Fibroblast of lung (primary cell): ENCODE measurements at regions not wholly inside any gene's neighbourhood (a gene's known extent, or its start where the extent isn't known, plus 50 kb on each side); places are given as distances from the start of the nearest gene placed in this dataset.

Experiments
- DNase-seq, 2 donors: peaks; one replicate each; pipeline versions ENCODE4 v3.0.0 to v3.0.0-alpha.2; 2010; ENCODE audit warnings: low read depth in 2 of 2
- H2AFZ ChIP-seq: 2 replicates; pipeline ENCODE4 v1.5.1; 2012; ENCODE audit warnings: low read length, control low read depth, inconsistent platforms
- H3K27ac ChIP-seq: 2 replicates; pipeline ENCODE4 v1.5.1; 2011; ENCODE audit warnings: low read length, control low read depth; ENCODE audit not compliant: insufficient read depth
- H3K27me3 ChIP-seq: 2 replicates; pipeline ENCODE4 v1.5.1; 2011; ENCODE audit warnings: mild to moderate bottlenecking, low read length; ENCODE audit not compliant: control insufficient read depth, insufficient read depth
- H3K36me3 ChIP-seq: 2 replicates; pipeline ENCODE4 v1.5.1; 2011; ENCODE audit warnings: low read length; ENCODE audit not compliant: control insufficient read depth, insufficient read depth
- H3K4me1 ChIP-seq: 2 replicates; pipeline ENCODE4 v1.5.1; 2011; ENCODE audit warnings: low read length; ENCODE audit not compliant: control insufficient read depth, insufficient read depth; ENCODE audit errors: extremely low read depth
- H3K4me2 ChIP-seq: 2 replicates; pipeline ENCODE4 v1.5.1; 2011; ENCODE audit warnings: low read length, control low read depth; ENCODE audit not compliant: insufficient read depth; ENCODE audit errors: extremely low read depth
- H3K4me3 ChIP-seq, 4 experiments: fragments of 200-600 bp in 1 of 4; sonication (generic) in 1 of 4; replicated peaks in 1 of 4; 2 replicates each; pipeline ENCODE4 v1.5.1; 2011 to 2016; ENCODE audit warnings: low read length in 4 of 4, low read depth in 3 of 4, mild to moderate bottlenecking in 3 of 4, control low read depth in 2 of 4, inconsistent platforms in 1 of 4, mixed read lengths in 1 of 4; ENCODE audit not compliant: insufficient read depth in 1 of 4; ENCODE audit errors: control extremely low read depth in 1 of 4
- H3K79me2 ChIP-seq: 2 replicates; pipeline ENCODE4 v1.5.1; 2012; ENCODE audit warnings: mild to moderate bottlenecking, low read length, inconsistent platforms; ENCODE audit not compliant: control insufficient read depth, insufficient read depth
- H3K9ac ChIP-seq: 2 replicates; pipeline ENCODE4 v1.5.1; 2011; ENCODE audit warnings: mild to moderate bottlenecking, low read length, control low read depth; ENCODE audit not compliant: insufficient read depth
- H3K9me3 ChIP-seq: 2 replicates; pipeline ENCODE4 v1.5.1; 2012; ENCODE audit warnings: low read depth, low read length; ENCODE audit not compliant: control insufficient read depth, insufficient read depth
- H4K20me1 ChIP-seq: 2 replicates; pipeline ENCODE4 v1.5.1; 2011; ENCODE audit warnings: low read length; ENCODE audit not compliant: control insufficient read depth, insufficient read depth; ENCODE audit errors: extremely low read depth
- EZH2 ChIP-seq: IDR thresholded peaks from 2 replicates; pipeline ENCODE4 v1.5.1; 2012; ENCODE audit warnings: low read length, control low read depth, mild to moderate bottlenecking; ENCODE audit errors: missing control alignments
- TF ChIP-seq, protein P1 (sequence below), 2 donors: IDR thresholded peaks in 1 of 2; conservative IDR thresholded peaks in 1 of 2; 1 replicate in 1 of 2; 2 replicates in 1 of 2; pipeline ENCODE4 v1.5.1; 2011 to 2012; ENCODE audit warnings: low read length in 2 of 2, control low read depth in 1 of 2, inconsistent platforms in 1 of 2, low read depth in 1 of 2, mild to moderate bottlenecking in 1 of 2

- Histone ChIP-seq H2AFZ (no peak overlapping the region), H3K9ac (no peak overlapping the region), H3K9me3 (no peaks in the 10 kb centered on the region), H3K79me2 (no peaks in the 10 kb centered on the region), H3K4me1 (no peaks in the 10 kb centered on the region), H3K36me3 (no peaks in the 10 kb centered on the region), H3K4me2 (no peak overlapping the region), H3K4me3 (no peak overlapping the region), H3K27me3 (no peaks in the 10 kb centered on the region), H3K27ac (no peak overlapping the region), H4K20me1 (no peaks in the 10 kb centered on the region)
- TF ChIP-seq, protein P1, sequence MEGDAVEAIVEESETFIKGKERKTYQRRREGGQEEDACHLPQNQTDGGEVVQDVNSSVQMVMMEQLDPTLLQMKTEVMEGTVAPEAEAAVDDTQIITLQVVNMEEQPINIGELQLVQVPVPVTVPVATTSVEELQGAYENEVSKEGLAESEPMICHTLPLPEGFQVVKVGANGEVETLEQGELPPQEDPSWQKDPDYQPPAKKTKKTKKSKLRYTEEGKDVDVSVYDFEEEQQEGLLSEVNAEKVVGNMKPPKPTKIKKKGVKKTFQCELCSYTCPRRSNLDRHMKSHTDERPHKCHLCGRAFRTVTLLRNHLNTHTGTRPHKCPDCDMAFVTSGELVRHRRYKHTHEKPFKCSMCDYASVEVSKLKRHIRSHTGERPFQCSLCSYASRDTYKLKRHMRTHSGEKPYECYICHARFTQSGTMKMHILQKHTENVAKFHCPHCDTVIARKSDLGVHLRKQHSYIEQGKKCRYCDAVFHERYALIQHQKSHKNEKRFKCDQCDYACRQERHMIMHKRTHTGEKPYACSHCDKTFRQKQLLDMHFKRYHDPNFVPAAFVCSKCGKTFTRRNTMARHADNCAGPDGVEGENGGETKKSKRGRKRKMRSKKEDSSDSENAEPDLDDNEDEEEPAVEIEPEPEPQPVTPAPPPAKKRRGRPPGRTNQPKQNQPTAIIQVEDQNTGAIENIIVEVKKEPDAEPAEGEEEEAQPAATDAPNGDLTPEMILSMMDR (conservative IDR thresholded peaks at IDR 0.05 in 1 of 2, IDR thresholded peaks at IDR 0.05 in 1 of 2; ENCODE audit: low read depth in 1 of 2, low read length in 2 of 2), result no peak
- no peak for DNase-seq
These were observed 707.9 kb upstream of the UBE2E2 start for GRCh38 chr3:22495241-22495640.

DNA sequence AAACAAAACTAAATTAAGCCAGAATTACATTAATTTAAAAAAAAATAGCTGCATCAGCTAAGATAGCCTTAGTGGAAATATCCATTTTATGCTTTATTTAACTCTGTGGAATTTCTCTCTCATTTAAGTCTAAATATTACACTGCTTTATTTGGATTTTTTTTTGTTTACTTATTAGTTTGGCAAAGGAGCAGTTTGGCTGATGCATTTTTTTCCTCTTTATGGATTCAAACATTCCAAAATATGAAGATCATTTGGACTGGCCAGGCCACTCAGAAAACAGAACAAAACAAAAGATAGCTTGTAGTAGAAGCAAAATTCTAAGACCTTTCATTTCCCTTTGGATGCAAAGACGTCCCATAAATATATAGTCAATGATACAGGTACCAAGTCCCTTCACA lies 707.3 kb upstream of the UBE2E2 start:
- Histone ChIP-seq H2AFZ (no peak overlapping the region), H3K9ac (no peak overlapping the region), H3K4me1 (no peaks in the 10 kb centered on the region), H3K4me3 (no peak overlapping the region), H3K79me2 (no peaks in the 10 kb centered on the region), H3K27me3 (no peaks in the 10 kb centered on the region), H4K20me1 (no peaks in the 10 kb centered on the region), H3K9me3 (no peaks in the 10 kb centered on the region), H3K27ac (no peak overlapping the region), H3K36me3 (no peaks in the 10 kb centered on the region), H3K4me2 (no peak overlapping the region)
- TF ChIP-seq, protein P1 (conservative IDR thresholded peaks at IDR 0.05 in 1 of 2, IDR thresholded peaks at IDR 0.05 in 1 of 2; ENCODE audit: low read depth in 1 of 2, low read length in 2 of 2), result no peak
- no peak for TF ChIP-seq EZH2
- peak in 1 of 2 donors; percentile 19 for DNase-seq

- H3K9ac ChIP-seq, result no peak overlapping the region
- DNase-seq, result no peak
- H3K4me2 ChIP-seq, result no peak overlapping the region
- no peaks in the 10 kb centered on the region for H4K20me1 ChIP-seq
- H3K27me3 ChIP-seq, result no peaks in the 10 kb centered on the region
- TF ChIP-seq, protein P1 (conservative IDR thresholded peaks at IDR 0.05 in 1 of 2, IDR thresholded peaks at IDR 0.05 in 1 of 2; ENCODE audit: low read depth in 1 of 2, low read length in 2 of 2), result no peak
- TF ChIP-seq EZH2, result no peak
- H2AFZ ChIP-seq, result no peak overlapping the region
- no peaks in the 10 kb centered on the region for H3K36me3 ChIP-seq
- no peaks in the 10 kb centered on the region for H3K4me1 ChIP-seq
- no peaks in the 10 kb centered on the region for H3K9me3 ChIP-seq
- H3K27ac ChIP-seq, result no peak overlapping the region
- H3K79me2 ChIP-seq, result no peaks in the 10 kb centered on the region
- H3K4me3 ChIP-seq, result no peak overlapping the region
These were observed 706.5 kb upstream of the UBE2E2 start for GRCh38 chr3:22496641-22497040.
